Endothelial cell of umbilical vein (primary cell): ENCODE measurements at regions not wholly inside any gene's neighbourhood (a gene's known extent, or its start where the extent isn't known, plus 50 kb on each side); places are given as distances from the start of the nearest gene placed in this dataset.

Experiments
- BruUV-seq: library from RNA; stranded (reverse); fragments of 400-500 nt; replicated peaks from 2 replicates; lab custom pipeline; 2021; lab: Mats Ljungman, UMichigan
- CTCF ChIA-PET: fragments of 300-600, 350-600 bp; sonication (Branson Sonifier 250); formaldehyde crosslinking; loops from one replicate; lab custom pipeline; 2021; ENCODE audit warnings: antibody characterized with exemption, inconsistent platforms; lab: Charles Lee
- POLR2A ChIA-PET: fragments of 300-600, 350-600 bp; sonication (Branson Sonifier 250); formaldehyde crosslinking; loops from one replicate; lab custom pipeline; 2021; ENCODE audit warnings: antibody characterized with exemption, inconsistent platforms; lab: Charles Lee
- DNase-seq: peaks from one replicate; pipeline ENCODE4 v3.0.0-alpha.2; 2011; ENCODE audit warnings: low read depth, low spot score
- FAIRE-seq: peaks from 2 replicates; lab custom pipeline; 2011; peaks lifted over from hg19 to GRCh38; lab: Jason Lieb, UNC
- H2AFZ ChIP-seq: 2 replicates; pipeline ENCODE4 v1.6.0; 2012; ENCODE audit warnings: low read depth, low read length, control low read depth, inconsistent platforms
- H3K27ac ChIP-seq: 2 replicates; pipeline ENCODE4 v1.5.1; 2011; ENCODE audit warnings: low read depth, mild to moderate bottlenecking, control low read depth, low read length, moderate library complexity; ENCODE audit not compliant: insufficient read depth
- H3K27me3 ChIP-seq, 2 experiments: 2 replicates each; pipeline versions ENCODE4 v1.6.0 to v1.6.1; 2011; ENCODE audit warnings: low read length in 2 of 2, mixed read lengths in 1 of 2; ENCODE audit not compliant: control insufficient read depth in 2 of 2, insufficient read depth in 2 of 2
- H3K36me3 ChIP-seq, 2 experiments: 2 replicates in 1 of 2; 3 replicates in 1 of 2; pipeline ENCODE4 v1.5.1; 2011; ENCODE audit warnings: low read length in 2 of 2, mild to moderate bottlenecking in 1 of 2, moderate library complexity in 1 of 2; ENCODE audit not compliant: control insufficient read depth in 2 of 2, insufficient read depth in 2 of 2; ENCODE audit errors: extremely low read depth in 1 of 2
- H3K4me1 ChIP-seq: 3 replicates; pipeline ENCODE4 v1.5.1; 2011; ENCODE audit warnings: mild to moderate bottlenecking, low read length; ENCODE audit not compliant: control insufficient read depth, insufficient read depth; ENCODE audit errors: extremely low read depth
- H3K4me2 ChIP-seq: 2 replicates; pipeline ENCODE4 v1.6.1; 2011; ENCODE audit warnings: low read length, control low read depth, mixed read lengths; ENCODE audit not compliant: insufficient read depth
- H3K4me3 ChIP-seq, 3 experiments: fragments of 200-600 bp in 1 of 3; sonication (generic), shearing (Covaris generic) in 1 of 3; replicated peaks in 1 of 3; 2 replicates each; pipeline ENCODE4 v1.5.1; 2011 to 2016; ENCODE audit warnings: control low read depth in 3 of 3, low read length in 3 of 3, mild to moderate bottlenecking in 2 of 3, inconsistent platforms in 1 of 3, low read depth in 1 of 3, moderate library complexity in 1 of 3; ENCODE audit not compliant: insufficient read depth in 1 of 3
- H3K79me2 ChIP-seq: 2 replicates; pipeline ENCODE4 v1.6.0; 2012; ENCODE audit warnings: low read length, inconsistent platforms; ENCODE audit not compliant: control insufficient read depth, insufficient read depth
- H3K9ac ChIP-seq: replicated peaks from 2 replicates; pipeline ENCODE3; 2011; ENCODE audit warnings: low read length, control low read depth; ENCODE audit not compliant: insufficient read depth; ENCODE audit errors: extremely low read depth
- H3K9me1 ChIP-seq: replicated peaks from 3 replicates; pipeline ENCODE4 v1.6.0; 2011; ENCODE audit warnings: mild to moderate bottlenecking, low read length; ENCODE audit not compliant: control insufficient read depth, insufficient read depth; ENCODE audit errors: extremely low read depth
- H3K9me3 ChIP-seq: replicated peaks from 2 replicates; pipeline ENCODE4 v1.5.1; 2012; ENCODE audit warnings: low read length, inconsistent platforms; ENCODE audit not compliant: control insufficient read depth, insufficient read depth
- H4K20me1 ChIP-seq: replicated peaks from 2 replicates; pipeline ENCODE3; 2011; ENCODE audit warnings: mild to moderate bottlenecking, low read length; ENCODE audit not compliant: control insufficient read depth, insufficient read depth; ENCODE audit errors: extremely low read depth
- CTCF ChIP-seq, 2 donors: IDR thresholded peaks; 1 replicate in 1 of 2; 2 replicates in 1 of 2; pipeline ENCODE4 v1.5.1; 2011; ENCODE audit warnings: low read length in 2 of 2, mild to moderate bottlenecking in 2 of 2, moderate library complexity in 2 of 2, control low read depth in 1 of 2, inconsistent platforms in 1 of 2, low read depth in 1 of 2; ENCODE audit not compliant: insufficient read depth in 1 of 2; ENCODE audit errors: extremely low read depth in 1 of 2
- EZH2 ChIP-seq: IDR thresholded peaks from 2 replicates; pipeline ENCODE4 v1.6.1; 2012; ENCODE audit warnings: borderline replicate concordance, low read depth, mild to moderate bottlenecking, moderate library complexity, low read length, inconsistent platforms; ENCODE audit not compliant: severe bottlenecking
- FOS ChIP-seq: IDR thresholded peaks from 2 replicates; pipeline ENCODE4 v1.6.1; 2011; ENCODE audit warnings: mild to moderate bottlenecking, low read length, moderate library complexity, borderline replicate concordance; ENCODE audit not compliant: insufficient read depth
- GATA2 ChIP-seq: IDR thresholded peaks from 2 replicates; pipeline ENCODE4 v1.7.0; 2011; ENCODE audit warnings: low read depth, mild to moderate bottlenecking, moderate library complexity, mixed read lengths, low read length; ENCODE audit not compliant: insufficient read length, insufficient read depth
- JUN ChIP-seq: IDR thresholded peaks from 2 replicates; pipeline ENCODE4 v1.6.1; 2011; ENCODE audit warnings: borderline replicate concordance, low read depth; ENCODE audit not compliant: insufficient read length, insufficient read depth
- MAX ChIP-seq: IDR thresholded peaks from 2 replicates; pipeline ENCODE4 v1.6.1; 2011; ENCODE audit not compliant: insufficient read depth, insufficient read length
- MYC ChIP-seq: IDR thresholded peaks from one replicate; pipeline ENCODE4 v1.6.1; 2011; ENCODE audit warnings: mild to moderate bottlenecking, low read depth, low read length
- POLR2A ChIP-seq: IDR thresholded peaks from 2 replicates; pipeline ENCODE4 v1.6.1; 2012; ENCODE audit warnings: low read depth, mild to moderate bottlenecking, control low read depth, low read length
- POLR2AphosphoS5 ChIP-seq: IDR thresholded peaks from 2 replicates; pipeline ENCODE4 v1.6.1; 2012; ENCODE audit warnings: low read depth, mild to moderate bottlenecking, control low read depth, low read length, moderate library complexity; ENCODE audit not compliant: insufficient read depth
- dilution Hi-C: fragments of 300-500 bp; cut with MboI; formaldehyde crosslinking; loops from one replicate; pipeline ENCODE4 v1.15.0; 2019; ENCODE audit warnings: low sequenced_read_pairs; ENCODE audit not compliant: extremely low pct_ligation_motif_present
- intact Hi-C: fragments of 100-400 bp; cut with micrococcal nuclease; formaldehyde crosslinking; loops from one replicate; pipeline ENCODE4 v1.10.0; 2022

GRCh38 chr6:912871-913835 is 220.2 kb upstream of the EXOC2 start:
- dilution Hi-C loops, result no loop called here
- CTCF ChIA-PET, result interaction anchor here (0.6 kb wide), 1 partner anchor 468 kb away, joined by 4 read pairs; no protein-coding TSS in a partner anchor
- POLR2A ChIA-PET, result no interaction called here

More at GRCh38 chr6:912871-913835, 220.2 kb upstream of the EXOC2 start:
- no TSS peak for BruUV-seq
- H3K9me1 ChIP-seq, result no peaks in the 10 kb centered on the region
- H4K20me1 ChIP-seq, result no peaks in the 10 kb centered on the region
- DNase-seq, result no peak
- TF ChIP-seq GATA2 (no peak), EZH2 (no peak), JUN (no peak), MAX (no peak), MYC (no peak), FOS (no peak), POLR2A (no peak), CTCF (IDR thresholded peaks at IDR 0.05; ENCODE audit: extremely low read depth in 1 of 2, insufficient read depth in 1 of 2, low read depth in 1 of 2, low read length in 2 of 2) (no peak), POLR2AphosphoS5 (no peak)
- H3K4me2 ChIP-seq, result no peak overlapping the region
- no peaks in the 10 kb centered on the region for H3K79me2 ChIP-seq
- H3K9ac ChIP-seq, result no peak overlapping the region
- H3K9me3 ChIP-seq, result no peaks in the 10 kb centered on the region
- intact Hi-C loops, result no loop called here
- H3K4me1 ChIP-seq, result no peaks in the 10 kb centered on the region
- no peak overlapping the region for H3K4me3 ChIP-seq
- H3K27me3 ChIP-seq, result no peaks in the 10 kb centered on the region
- H2AFZ ChIP-seq, result no peak overlapping the region
- H3K27ac ChIP-seq, result no peak overlapping the region
- H3K36me3 ChIP-seq, result no peaks in the 10 kb centered on the region
- FAIRE-seq, result no peak
